HG03108 (cell line): ENCODE measurements at regions not wholly inside any gene's neighbourhood (a gene's known extent, or its start where the extent isn't known, plus 50 kb on each side); places are given as distances from the start of the nearest gene placed in this dataset.

Experiments used
- ATAC-seq: cut with Tn5 transposase; IDR thresholded peaks from one replicate; pipeline ENCODE4 v1.9.1; 2021; ENCODE audit warnings: moderate library complexity; ENCODE audit not compliant: unreplicated experiment

- no peak for ATAC-seq
These were observed 349.9 kb downstream of the TRIB2 start for GRCh38 chr2:13066676-13067075.

- ATAC-seq, result no peak
These were observed 350.8 kb downstream of the TRIB2 start for GRCh38 chr2:13067508-13067907.

GRCh38 chr2:13089971-13090370 is 373.2 kb downstream of the TRIB2 start:
- ATAC-seq, result no peak

- no peak for ATAC-seq
These were observed 374.7 kb downstream of the TRIB2 start for GRCh38 chr2:13091455-13091854.

- no peak for ATAC-seq
These were observed 375.2 kb downstream of the TRIB2 start for GRCh38 chr2:13091861-13092378.

- ATAC-seq, result no peak
These were observed 376.8 kb downstream of the TRIB2 start for GRCh38 chr2:13093416-13093991.

- ATAC-seq, result no peak
These were observed 385.8 kb downstream of the TRIB2 start for GRCh38 chr2:13102397-13103063.

- no peak for ATAC-seq
These were observed 386.4 kb downstream of the TRIB2 start for GRCh38 chr2:13103151-13103550.

- ATAC-seq, result no peak
These were observed 387.2 kb downstream of the TRIB2 start for GRCh38 chr2:13103778-13104493.

- ATAC-seq, result no peak
These were observed 388.0 kb downstream of the TRIB2 start for GRCh38 chr2:13104723-13105122.

- ATAC-seq, result no peak
These were observed 389.6 kb downstream of the TRIB2 start for GRCh38 chr2:13106302-13106701.

GRCh38 chr2:13109516-13109915 is 392.8 kb downstream of the TRIB2 start:
- no peak for ATAC-seq

GRCh38 chr2:13110825-13111224 is 394.1 kb downstream of the TRIB2 start:
- ATAC-seq, result no peak

GRCh38 chr2:13113002-13113401 is 396.3 kb downstream of the TRIB2 start:
- no peak for ATAC-seq

GRCh38 chr2:13114391-13114790 is 397.7 kb downstream of the TRIB2 start:
- ATAC-seq, result no peak

- no peak for ATAC-seq
These were observed 398.9 kb downstream of the TRIB2 start for GRCh38 chr2:13115643-13116042.

GRCh38 chr2:13121096-13121495 is 404.4 kb downstream of the TRIB2 start:
- no peak for ATAC-seq

- no peak for ATAC-seq
These were observed 411.4 kb downstream of the TRIB2 start for GRCh38 chr2:13128139-13128538.

GRCh38 chr2:13135369-13135768 is 418.6 kb downstream of the TRIB2 start:
- ATAC-seq, result no peak

- no peak for ATAC-seq
These were observed 419.1 kb downstream of the TRIB2 start for GRCh38 chr2:13135856-13136255.

- ATAC-seq, result no peak
These were observed 420.9 kb downstream of the TRIB2 start for GRCh38 chr2:13137679-13138078.

- ATAC-seq, result no peak
These were observed 424.6 kb downstream of the TRIB2 start for GRCh38 chr2:13141315-13141714.
